ENCODE measurements at regions not wholly inside any gene's neighbourhood (a gene's known extent, or its start where the extent isn't known, plus 50 kb on each side); places are given as distances from the start of the nearest gene placed in this dataset.
"Not testable (repeated sequence)": the region's sequence is repeated elsewhere in the genome, so short reads cannot be mapped to it uniquely, and the experiment has no call there.

GRCh38 chr1:148679050-148679786 is 69.4 kb upstream of the NUDT4B start:
- peak; percentile 40 for DNase-seq

- not testable (repeated sequence) for DNase-seq
Observed at GRCh38 chr1:148679787-148680326, 68.7 kb upstream of the NUDT4B start.

GRCh38 chr1:148686735-148687134 is 61.8 kb upstream of the NUDT4B start:
- DNase-seq: not testable (repeated sequence)

GRCh38 chr1:148687376-148687775 is 61.2 kb upstream of the NUDT4B start:
- DNase-seq: not testable (repeated sequence)

Data from right hindlimb (tissue), 1 donor.